ENCODE measurements at regions not wholly inside any gene's neighbourhood (a gene's known extent, or its start where the extent isn't known, plus 50 kb on each side); places are given as distances from the start of the nearest gene placed in this dataset.
"Not testable (repeated sequence)": the region's sequence is repeated elsewhere in the genome, so short reads cannot be mapped to it uniquely, and the experiment has no call there.

- no peak for DNase-seq
Measured at GRCh38 chr12:90589956-90590355, 365.0 kb downstream of the CCER1 start.

GRCh38 chr12:90585640-90586304, 369.2 kb downstream of the CCER1 start:
- no peak for DNase-seq

GRCh38 chr12:90576707-90577106, 378.3 kb downstream of the CCER1 start:
- DNase-seq = no peak

- DNase-seq = no peak
Measured at GRCh38 chr12:90575995-90576394, 379.0 kb downstream of the CCER1 start.

GRCh38 chr12:90574676-90575075, 380.3 kb downstream of the CCER1 start:
- no peak for DNase-seq

GRCh38 chr12:90572778-90573177, 382.2 kb downstream of the CCER1 start:
- no peak for DNase-seq

- DNase-seq = no peak
Measured at GRCh38 chr12:90569685-90570084, 385.3 kb downstream of the CCER1 start.

- no peak for DNase-seq
Measured at GRCh38 chr12:90562671-90563070, 392.3 kb downstream of the CCER1 start.

- no peak for DNase-seq
Measured at GRCh38 chr12:90548595-90548994, 406.4 kb downstream of the CCER1 start.

- no peak for DNase-seq
Measured at GRCh38 chr12:90546511-90546910, 408.5 kb downstream of the CCER1 start.

GRCh38 chr12:90543841-90544240, 411.1 kb downstream of the CCER1 start:
- DNase-seq = no peak

- no peak for DNase-seq
Measured at GRCh38 chr12:90543374-90543773, 411.6 kb downstream of the CCER1 start.

GRCh38 chr12:90542852-90543251, 412.1 kb downstream of the CCER1 start:
- not testable (repeated sequence) for DNase-seq

- DNase-seq = not testable (repeated sequence)
Measured at GRCh38 chr12:90533828-90534227, 421.1 kb downstream of the CCER1 start.

- DNase-seq = no peak
Measured at GRCh38 chr12:90520002-90520734, 434.8 kb downstream of the CCER1 start.

GRCh38 chr12:90519285-90519684, 435.7 kb downstream of the CCER1 start:
- DNase-seq = no peak

- DNase-seq = no peak
Measured at GRCh38 chr12:90515199-90516175, 439.5 kb downstream of the CCER1 start.

GRCh38 chr12:90514325-90514724, 440.7 kb downstream of the CCER1 start:
- DNase-seq = peak; percentile 21

- no peak for DNase-seq
Measured at GRCh38 chr12:90512518-90512917, 442.5 kb downstream of the CCER1 start.

- DNase-seq = no peak
Measured at GRCh38 chr12:90510948-90511347, 444.0 kb downstream of the CCER1 start.

- no peak for DNase-seq
Measured at GRCh38 chr12:90504806-90505205, 450.2 kb downstream of the CCER1 start.

- DNase-seq = no peak
Measured at GRCh38 chr12:90502070-90502469, 452.9 kb downstream of the CCER1 start.

GRCh38 chr12:90501412-90501811, 453.6 kb downstream of the CCER1 start:
- no peak for DNase-seq

Data from right kidney (tissue), 1 donor.